Stimulated activated CD8-positive, alpha-beta memory T cell treated with anti-CD3 and anti-CD28 coated beads, Interleukin-2, amount 100 ng/mL, for 48 hours (primary cell): ENCODE measurements at regions not wholly inside any gene's neighbourhood (a gene's known extent, or its start where the extent isn't known, plus 50 kb on each side); places are given as distances from the start of the nearest gene placed in this dataset.
"Not testable (repeated sequence)": the region's sequence is repeated elsewhere in the genome, so short reads cannot be mapped to it uniquely, and the experiment has no call there.

Source experiments
- DNase-seq, 2 donors: peaks; one replicate each; pipeline ENCODE4 v3.0.0-alpha.2; 2020; ENCODE audit warnings: low read depth in 2 of 2

DNA sequence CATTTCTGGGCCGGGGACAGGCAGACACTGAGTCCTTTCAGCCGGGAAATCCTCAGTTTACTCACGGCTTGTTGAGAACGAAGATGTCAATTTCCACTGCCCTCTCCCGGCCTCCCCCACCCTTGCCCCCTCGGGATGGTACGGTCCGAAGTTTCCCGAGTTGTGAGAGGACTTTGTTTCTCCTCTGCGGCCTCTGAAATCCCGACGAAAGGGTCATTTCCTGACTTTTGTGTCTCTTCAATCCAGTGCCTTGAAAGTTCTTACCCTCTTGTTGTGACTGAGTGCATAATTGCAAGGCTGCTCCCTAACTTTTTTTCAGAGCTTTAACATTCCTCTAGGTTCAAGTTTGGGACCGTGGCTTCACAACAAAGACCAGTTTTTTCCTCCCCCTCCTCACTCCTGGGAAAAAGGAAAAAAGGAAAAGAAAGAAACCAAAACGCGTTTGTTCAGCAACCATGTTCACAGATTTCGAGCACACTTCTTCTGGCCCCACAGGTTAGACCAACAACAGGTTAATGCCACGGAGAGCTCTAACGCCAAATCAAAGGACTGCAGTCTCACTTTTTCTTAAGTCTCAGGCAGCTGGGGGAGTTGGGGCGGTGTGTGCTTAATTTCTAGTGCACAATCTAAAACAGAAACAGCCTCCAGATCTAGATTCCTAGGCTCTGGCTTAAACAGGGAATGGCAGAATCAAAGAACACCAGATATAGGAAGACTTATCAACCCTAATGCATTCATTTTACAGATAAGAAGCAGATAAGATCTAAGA lies 138.9 kb downstream of the TMCO5A start:
- no peak for DNase-seq

DNA sequence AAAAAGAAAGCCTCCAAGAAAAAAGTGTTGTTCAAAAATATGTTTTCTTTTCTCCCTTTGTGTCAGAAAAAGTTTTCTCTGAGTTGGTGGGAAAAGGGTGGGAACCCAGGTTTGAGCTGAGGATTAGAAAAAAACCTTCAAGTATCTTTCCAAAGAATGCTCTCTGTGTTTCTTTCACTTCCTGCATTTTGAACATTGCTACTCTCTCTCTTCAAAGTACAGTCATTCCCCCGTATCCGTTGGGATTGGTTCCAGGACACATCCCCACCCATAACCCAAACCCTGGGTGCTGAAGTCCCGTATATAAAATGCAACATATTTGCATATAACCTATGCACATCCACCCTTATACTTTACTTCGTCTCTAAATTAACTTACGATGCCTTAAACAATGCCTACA lies 139.6 kb downstream of the TMCO5A start:
- DNase-seq = no peak

DNA sequence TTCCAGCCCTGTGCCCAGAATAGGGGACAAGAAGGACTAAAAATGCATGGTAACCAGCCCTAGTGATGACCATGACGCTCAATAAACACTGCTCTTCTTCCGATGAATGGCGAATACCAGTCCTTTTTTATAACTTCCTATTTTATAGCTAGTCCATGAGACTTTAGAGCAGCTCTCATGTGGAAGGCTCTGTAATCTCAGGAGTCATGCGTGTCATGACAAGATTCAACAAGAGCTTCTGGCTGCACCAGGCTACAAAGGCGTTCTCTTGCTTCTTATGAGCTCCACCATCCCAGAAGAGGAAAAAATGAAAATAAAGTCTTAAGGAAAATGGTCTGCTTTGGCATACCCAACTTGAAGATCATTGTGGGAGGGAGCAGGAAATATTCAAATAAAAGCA lies 141.0 kb downstream of the TMCO5A start:
- no peak for DNase-seq

DNA sequence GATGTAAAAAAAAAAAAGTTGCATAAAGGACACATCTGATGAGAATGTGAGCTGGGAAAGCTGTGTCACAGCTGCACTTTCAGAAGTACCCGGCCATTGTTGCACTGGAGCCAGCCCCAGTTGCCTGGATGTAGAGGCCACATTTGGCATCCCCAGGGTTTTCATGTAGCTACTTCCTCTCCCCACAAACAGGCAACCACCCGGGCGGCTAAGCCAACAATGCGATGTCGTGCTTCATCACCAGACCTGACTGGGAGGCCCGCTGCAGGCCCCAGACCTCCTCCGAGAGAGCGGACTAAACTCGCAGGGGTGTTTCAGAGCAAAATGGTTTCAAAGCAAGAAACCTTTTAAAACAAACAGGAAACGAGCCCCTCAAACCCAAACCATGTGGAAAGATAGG lies 142.3 kb downstream of the TMCO5A start:
- DNase-seq = no peak

DNA sequence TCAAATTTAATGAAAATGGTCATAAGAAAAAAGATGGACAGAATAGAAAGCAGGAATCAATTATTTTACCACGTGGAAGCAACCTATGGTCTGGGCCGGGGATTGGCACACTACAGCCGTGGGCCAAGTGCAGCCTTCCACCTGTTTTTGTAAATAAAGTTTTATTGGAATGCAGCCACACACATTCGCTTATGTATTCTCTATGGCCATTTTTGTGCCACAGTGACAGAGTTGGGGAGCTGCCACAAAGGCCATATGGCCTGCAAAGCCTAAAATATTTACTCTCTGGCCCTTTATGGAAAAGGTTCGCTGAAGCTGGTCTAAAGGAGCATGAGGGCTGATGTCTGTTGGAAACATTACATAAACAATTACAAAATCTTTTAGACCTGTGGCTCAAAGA lies 144.8 kb downstream of the TMCO5A start:
- no peak for DNase-seq

DNA sequence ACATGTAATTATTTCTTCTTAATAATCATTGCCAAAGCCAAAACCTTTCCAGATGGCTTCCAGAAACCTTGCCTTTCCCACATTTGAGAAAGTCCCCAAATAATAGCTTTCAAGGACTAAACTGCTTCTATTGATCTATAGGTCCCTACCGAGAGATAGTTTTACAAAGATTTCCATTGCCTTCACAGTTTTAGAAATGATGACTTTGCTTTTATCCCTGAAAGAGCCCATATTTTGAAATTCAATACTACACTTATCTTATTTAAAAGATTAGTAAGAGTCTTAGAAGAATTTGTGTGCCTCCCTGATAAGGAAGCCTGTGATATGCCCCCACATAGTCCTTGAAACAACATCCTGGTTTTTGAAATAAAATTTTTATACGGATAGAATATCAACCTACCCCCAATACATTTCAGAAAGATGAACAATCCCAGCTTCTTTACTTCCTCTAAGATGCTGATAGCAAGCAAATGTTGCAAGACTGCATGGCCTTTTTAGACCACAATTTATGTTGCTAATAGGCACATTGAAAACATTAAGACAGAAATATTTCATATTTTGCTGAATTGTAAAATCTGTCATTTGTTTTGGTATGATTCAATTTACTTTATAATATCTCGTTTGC lies 146.3 kb downstream of the TMCO5A start:
- no peak for DNase-seq

DNA sequence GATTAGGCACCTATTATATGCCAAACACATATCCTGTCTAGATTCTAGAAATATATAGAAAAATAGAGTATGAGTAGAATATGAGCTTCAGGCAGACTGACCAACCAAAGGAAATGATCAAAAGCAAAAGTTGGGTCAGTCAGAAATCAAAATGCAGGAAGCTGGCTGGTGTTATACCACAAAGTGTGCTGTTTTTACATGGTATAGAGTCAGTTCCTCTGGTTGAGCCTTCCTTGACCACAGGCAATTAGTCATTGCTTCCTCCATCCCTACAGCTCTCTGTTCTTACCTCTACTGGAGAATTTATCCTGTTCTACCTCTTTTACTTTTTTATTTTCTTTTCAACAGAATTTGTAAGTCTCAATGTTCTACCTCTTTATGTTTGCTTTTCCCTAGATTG lies 149.8 kb downstream of the TMCO5A start:
- DNase-seq = no peak

DNA sequence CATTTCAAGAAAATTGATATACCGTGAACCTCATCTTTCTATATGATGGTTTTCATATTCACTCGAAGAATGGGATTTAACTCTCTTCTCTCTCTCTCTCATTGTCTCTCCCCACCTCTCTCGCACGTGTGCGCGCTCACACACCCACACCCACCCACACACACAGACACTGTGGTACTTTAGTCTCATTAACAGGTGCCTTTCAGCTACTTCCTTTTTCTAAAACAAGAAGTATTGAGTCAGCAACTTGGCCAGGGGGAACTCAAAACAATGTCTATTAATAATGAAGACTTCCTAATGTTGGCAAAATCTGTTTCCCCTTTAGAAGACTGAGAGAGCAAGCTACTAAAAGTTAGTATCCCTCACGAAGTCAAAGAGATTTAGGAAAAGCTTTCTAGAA lies 150.7 kb downstream of the TMCO5A start:
- DNase-seq = no peak

DNA sequence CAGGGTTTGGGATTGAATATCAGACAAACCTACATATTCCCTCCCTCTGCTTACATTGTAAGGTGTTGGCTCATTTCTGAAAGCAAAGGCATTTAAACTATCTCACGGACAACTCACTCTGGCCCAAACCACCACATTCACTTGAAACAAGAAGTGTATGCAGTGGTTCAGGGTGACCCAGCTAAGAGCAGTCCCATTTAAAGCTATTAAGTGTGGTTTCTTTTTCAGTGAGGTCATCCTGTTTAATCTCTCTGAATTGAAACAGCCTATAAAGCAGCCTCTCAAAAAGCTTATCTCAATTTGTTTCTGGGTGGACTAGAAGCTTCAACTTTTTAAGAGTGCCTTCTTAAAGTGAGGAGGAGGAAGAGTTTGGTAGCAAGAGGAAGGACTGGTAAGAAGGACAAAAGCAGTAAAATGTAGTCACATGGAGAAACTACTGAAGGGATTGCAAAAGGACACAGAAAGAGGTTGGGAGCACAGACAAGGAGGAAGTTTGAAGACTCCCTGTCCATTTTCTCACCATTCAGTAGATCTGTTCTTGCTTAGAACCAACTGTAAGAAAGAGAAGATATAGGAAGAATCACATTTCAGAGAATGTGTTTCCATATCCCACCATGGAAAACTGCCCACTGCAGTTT lies 151.6 kb downstream of the TMCO5A start:
- no peak for DNase-seq

DNA sequence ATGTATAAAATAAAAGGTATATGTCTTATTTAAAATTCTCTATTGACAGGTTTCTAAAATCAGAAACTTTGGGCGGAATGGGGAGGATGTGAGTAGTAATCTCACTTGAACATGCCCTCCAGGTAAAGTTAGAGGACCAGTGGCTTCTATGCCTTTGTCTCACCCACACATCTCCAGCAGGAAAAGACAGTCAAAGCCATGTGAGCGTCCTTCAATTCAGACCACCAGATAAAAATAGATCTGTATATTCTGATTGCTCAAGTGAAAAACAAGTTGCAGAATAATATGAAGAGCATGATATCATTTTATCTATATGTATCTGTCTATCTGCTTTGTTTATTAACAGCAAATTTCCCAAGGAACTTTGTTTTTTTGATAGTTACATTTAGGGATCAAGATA lies 152.2 kb downstream of the TMCO5A start:
- DNase-seq = no peak

DNA sequence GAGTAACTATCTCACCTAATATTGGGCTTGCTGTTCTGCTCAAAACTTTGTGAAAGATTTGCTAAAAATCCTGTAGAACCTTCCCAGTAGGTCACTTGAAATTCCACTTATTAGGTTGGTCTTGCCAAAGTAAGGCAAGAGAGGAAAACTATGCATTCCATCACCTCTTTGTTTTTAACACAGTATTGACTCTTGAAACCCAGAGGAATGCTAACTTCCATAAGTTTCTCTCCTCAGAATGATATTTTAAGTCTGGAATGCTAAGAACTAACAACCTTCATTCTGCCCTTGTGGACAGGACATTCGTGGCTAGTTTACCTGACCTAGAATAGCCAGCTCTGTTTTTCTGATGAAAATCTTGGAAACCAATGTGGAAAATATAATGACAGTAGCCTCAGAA lies 154.5 kb downstream of the TMCO5A start:
- no peak for DNase-seq

DNA sequence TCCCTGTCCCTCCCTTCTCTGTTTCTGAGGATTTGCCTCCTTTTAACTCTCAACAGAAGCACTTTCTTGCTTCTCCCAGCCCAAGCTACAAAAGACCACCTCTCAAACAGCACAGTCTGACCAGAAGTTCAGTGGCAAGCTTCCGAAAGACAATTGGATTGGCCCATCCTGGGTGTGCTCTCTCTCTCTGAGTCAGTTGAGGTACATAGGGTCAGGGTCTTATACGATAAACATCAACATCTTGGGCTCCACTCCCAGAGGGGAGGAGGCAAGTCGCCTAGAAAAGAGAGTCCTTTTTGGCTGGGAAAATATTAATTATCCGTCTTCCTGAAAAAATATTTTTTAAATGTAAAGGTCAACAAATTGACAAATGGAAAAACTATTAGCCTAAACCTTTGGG lies 155.8 kb downstream of the TMCO5A start:
- no peak for DNase-seq

DNA sequence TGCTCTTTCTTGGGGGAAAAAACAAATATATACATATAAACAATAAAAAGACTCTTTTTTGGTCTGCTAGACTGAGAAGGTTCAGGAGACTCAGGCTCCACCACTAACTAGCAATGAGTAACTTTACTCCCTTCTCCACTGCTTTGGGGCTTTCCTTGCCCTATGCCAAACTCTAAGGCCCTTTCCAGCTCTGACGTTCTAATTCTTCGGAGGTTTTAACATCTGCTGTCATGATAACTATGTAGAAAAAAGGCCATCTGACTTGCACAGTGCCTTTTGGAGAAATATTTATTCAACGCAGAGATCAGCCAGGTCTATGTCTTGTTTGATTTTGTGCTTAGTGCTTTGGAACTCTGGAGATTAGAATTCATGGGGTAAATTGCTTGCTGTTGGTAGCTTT lies 156.2 kb downstream of the TMCO5A start:
- no peak for DNase-seq

DNA sequence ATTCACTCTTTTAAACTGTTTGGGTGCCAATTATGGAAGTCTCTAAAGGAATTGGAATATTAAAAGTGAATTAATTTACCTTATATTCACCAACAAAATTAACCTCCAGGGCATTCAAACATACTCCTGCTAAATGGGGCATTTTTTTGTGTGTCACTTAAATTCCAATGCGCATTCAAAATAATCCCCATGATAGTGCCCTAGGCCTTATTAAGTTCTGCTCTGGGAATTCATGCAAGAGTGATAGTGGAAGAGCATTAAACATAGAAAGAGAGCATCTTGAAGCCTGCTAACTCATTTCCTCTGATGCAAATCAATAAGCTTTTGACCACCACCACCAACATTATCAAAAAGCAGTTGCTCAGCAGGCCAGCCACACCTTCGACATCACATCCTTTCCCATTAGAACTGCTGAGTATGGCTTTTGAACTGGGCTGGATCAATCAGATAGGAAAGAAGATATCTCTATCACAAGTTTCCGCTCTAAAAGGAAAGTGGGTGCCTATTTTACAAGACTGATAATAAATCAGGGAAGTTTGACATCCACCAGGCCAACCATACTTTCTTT lies 156.7 kb downstream of the TMCO5A start:
- no peak for DNase-seq

DNA sequence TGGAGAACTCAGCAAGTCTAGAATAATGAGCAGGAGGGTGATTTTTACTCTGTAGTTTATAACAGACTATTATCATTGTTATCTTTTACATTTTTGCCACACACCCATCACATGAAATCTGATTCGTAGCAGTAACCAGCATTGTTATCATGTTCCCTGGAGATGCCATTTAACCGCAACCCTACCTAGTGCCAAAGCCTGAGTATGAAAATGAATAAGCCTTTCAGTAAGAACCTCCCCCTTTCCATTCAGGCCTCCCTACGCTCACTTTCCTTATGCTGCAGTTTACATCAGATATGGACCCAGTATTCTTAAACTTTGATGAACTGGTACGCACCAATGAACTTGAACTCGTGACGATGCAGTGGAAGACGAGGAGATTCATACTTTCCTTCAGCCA lies 158.7 kb upstream of the SPRED1 start:
- DNase-seq = no peak

DNA sequence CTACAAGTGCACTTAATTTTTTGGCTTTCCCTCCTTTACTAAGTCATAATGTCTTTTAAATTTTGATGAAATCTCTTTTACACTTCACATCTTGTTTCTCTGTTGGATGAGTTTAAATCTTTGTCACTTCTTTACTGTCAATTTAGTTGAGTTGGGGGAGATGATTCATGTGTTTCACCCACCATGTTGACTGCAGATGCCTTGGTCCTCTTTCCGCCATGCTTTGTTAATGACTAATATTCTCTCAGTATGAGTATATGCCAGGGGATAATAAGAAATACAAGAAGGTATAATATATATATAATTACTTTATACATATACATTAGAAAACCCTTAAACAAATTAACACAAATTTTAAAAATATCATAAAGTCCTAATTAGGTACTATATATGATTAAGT lies 149.7 kb upstream of the SPRED1 start:
- DNase-seq = no peak

DNA sequence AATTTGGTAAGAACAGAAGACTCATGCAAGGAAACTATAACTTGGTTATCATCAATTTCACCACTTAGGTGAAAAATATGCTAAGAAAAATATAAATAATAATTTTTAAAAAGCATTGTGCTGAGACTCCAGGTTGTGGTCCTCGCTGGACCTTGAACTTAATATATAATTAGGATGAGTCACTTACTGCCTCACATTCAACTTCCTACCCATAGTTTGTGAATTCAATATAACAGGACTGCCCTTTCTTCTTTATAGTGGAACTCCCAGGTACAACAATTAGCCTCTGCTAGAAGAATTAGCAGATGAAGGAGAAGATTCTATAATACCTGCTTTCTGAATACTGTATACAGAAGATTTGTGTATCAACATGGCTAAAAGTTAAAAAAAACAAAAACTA lies 149.1 kb upstream of the SPRED1 start:
- no peak for DNase-seq

DNA sequence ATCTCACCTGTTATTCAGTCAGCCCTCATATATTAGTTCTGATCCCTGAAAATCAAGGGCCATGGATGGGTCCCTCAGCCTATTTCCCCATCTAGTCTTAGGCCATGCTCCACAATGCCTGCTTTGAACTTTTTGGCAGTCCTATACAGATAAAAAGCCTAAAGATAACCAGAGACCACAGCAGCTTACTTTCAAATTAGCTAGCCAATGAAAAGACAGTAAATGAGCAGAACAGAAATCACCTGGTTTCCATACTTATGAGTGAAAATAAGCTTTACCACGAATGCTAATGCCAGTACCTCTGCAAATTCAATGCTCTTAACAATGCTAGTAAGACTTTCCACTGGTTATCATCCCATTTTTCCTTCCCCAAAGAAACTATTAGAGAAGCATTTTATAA lies 141.6 kb upstream of the SPRED1 start:
- DNase-seq = no peak

DNA sequence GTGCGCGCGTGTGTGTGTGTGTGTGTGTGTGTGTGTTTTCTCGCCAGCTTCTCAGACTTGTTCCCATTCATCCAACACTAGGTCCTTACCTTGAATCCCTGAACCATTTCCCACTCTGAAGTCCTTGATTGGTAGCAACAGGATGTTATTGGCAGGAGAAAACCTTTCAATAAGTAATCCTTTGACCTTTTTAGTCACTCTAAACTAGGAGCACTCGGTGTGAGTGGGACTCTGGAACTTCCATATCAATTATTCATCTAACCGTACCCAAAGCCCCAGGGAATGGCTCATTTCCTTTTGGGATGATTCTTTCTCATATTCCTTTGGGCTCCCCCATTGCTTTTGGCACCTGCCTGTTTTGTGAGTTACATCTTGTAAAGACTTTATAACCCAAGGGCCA lies 140.2 kb upstream of the SPRED1 start:
- DNase-seq = no peak

DNA sequence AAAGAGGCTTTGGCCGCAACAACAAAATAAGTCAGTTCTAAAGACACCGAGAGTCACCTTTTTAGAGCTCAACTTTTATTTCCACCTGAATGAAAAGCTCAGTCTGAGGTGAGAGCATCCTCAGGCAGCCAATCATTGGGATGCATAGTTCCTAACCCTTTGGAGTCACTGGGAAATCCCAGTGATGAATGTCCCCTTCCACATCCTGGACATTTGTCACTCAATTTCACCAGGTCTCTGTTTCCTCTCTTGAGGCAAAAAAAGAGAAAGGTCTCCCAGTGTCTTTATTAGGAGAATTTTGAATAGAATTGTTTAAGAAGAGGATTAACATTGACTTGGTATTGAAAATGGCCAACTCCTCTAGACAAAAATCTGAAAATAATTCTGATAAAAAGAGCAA lies 137.5 kb upstream of the SPRED1 start:
- no peak for DNase-seq

DNA sequence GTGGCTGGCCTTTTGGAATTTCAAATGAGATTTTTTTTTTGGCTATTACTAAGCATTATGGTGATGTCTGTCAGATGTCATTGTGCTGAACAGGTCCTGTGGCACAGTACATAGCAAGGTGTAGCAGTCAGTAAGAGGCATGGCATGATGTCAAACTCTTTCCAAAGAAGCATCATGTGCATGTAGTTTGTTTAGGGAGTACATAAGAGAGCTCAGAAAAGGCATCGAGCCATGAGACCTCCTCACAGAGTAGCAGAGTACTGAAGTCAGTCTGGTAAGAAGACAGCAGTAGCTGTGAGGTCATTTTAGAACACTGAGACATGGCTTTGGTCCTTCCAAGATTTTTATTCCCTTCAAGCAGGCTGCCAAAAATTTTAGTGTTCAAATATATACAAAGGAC lies 134.9 kb upstream of the SPRED1 start:
- DNase-seq = no peak

DNA sequence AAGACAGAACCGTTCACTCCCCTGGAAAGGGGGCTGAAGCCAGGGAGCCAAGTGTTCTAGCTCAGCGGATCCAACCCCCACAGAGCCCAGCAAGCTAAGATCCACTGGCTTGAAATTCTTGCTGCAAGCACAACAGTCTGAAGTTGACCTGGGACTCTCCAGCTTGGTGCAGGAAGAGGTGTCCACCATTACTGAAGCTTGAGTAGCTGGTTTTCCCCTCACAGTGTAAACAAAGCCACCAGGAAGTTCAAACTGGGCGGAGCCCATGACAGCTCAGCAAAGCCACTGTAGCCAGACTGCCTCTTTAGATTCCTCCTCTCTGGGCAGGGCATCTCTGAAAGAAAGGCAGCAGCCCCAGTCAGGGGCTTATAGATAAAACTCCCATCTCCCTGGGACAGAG lies 132.8 kb upstream of the SPRED1 start:
- DNase-seq = not testable (repeated sequence)

DNA sequence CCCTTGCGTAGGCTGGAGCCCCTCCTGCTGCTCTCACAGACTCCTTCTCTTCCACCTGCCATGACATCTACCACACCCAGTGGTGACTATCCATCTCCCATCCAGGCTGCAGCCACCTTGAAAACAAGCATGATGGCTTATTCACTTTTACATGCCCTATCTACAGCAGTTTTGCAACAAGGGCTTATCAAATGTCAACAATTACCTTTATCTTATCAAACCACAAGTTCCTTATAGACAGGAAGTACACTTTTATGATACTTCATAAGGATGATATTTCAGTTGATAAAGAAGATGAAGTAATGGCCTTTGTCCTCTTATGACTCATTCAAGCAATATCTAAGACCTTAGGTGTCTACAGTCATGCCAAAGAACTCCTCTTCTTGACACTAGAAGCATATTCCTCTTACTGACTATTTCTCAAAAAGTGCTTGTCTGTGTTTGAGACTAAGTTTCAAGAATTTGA lies 125.3 kb upstream of the SPRED1 start:
- DNase-seq = no peak
